SK-N-DZ (cell line): ENCODE measurements at regions not wholly inside any gene's neighbourhood (a gene's known extent, or its start where the extent isn't known, plus 50 kb on each side); places are given as distances from the start of the nearest gene placed in this dataset.
"Not testable (repeated sequence)": the region's sequence is repeated elsewhere in the genome, so short reads cannot be mapped to it uniquely, and the experiment has no call there.

ENCODE experiments used
- DNase-seq: peaks from one replicate; pipeline ENCODE4 v3.0.0-alpha.2; 2015; ENCODE audit warnings: low spot score

GRCh38 chr17:70702683-70703255, 533.4 kb downstream of the KCNJ2 start:
- no peak for DNase-seq

- DNase-seq, result no peak
Measured at GRCh38 chr17:70709596-70709995, 540.3 kb downstream of the KCNJ2 start.

- DNase-seq, result no peak
Measured at GRCh38 chr17:70713694-70714093, 544.4 kb downstream of the KCNJ2 start.

GRCh38 chr17:70716551-70716950, 547.2 kb downstream of the KCNJ2 start:
- no peak for DNase-seq

DNA sequence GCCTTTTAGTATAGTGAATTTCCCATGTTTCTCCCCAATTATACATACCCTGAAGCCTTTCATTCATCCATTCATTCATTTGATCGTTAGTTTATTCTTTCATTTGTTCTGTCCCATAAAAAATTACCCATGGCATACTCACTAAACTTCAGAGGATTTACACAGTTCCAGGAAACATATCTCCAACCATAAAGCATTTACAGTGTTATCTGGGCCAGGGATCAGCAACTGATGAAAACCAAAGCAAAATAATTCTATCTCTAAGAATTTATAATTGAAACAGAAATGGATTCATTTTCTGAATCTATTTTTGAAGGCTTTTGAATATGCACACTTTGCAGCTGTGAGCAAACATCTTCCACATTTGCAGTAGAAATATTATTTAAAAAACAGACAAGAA, 547.7 kb downstream of the KCNJ2 start:
- no peak for DNase-seq

DNA sequence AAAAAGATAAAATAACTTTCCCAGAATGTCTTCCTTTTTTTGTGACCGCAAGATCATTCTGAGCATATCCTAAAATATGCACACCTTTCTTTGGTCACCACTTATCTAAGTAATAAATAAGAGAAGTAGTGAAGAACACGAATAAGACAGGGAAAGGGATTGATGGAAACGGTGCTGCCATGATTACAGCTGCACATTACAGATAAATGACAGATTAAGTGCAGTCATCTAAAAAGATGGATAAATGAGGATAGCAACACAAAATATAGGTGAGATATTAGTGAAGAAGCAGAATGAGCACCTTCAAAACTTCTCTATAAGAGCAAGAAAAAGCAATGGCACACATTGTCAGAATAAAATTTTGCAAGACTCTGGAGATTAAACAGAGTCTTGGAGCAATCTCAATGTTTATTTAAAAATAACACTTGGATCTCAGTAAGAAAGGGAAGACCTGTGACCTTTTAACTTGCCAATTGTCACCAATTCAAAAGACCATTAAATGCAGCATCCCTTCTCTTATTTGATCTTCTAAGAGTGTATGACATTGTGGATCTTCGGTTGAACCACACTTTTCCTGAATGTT, 567.1 kb downstream of the KCNJ2 start:
- DNase-seq, result no peak

- no peak for DNase-seq
Measured at GRCh38 chr17:70739065-70739464, 569.7 kb downstream of the KCNJ2 start.

- not testable (repeated sequence) for DNase-seq
Measured at GRCh38 chr17:70746574-70746973, 577.2 kb downstream of the KCNJ2 start.

- DNase-seq, result no peak
Measured at GRCh38 chr17:70750983-70751382, 581.7 kb downstream of the KCNJ2 start.

GRCh38 chr17:70752461-70752860, 583.1 kb downstream of the KCNJ2 start:
- not testable (repeated sequence) for DNase-seq

DNA sequence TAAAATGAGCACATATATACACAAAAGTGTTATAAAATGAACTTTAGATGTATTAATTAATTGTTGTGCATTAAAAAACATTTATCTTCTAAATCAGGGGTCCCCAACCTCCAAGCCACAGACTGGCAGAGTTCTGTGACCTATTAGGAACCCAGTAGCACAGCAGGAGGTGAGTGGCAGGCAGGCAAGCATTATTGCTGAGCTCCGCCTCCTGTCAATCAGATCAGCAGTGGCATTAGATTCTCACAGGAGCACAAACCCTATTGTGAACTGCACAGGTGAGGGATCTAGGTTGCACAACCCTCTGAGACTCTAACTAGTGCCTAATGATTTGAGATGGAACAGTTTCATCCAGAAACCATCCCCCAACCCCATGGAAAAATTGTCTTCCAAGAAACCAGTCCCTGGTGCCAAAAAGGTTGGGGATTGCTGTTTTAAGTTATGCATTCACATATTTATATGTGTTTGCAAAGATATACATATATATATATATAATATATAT, 583.7 kb downstream of the KCNJ2 start:
- no peak for DNase-seq

DNA sequence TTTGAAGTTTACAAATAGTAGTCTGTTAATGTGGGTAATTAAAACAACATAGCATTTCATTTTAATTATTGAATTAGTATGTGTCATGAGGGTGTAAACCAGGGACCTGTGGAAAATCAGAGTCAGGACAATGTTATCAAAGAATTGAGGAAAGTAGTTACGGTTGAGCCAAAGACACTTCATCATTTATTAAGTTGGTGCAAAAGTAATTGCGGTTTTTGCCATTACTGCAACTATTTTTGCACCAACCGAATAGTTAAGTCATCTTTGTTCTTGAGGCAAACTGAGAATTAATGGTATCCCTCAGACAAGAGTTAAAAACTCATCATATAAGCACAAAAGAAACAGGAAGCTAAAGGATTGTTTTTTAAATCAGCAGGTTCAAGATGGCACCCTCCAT, 593.7 kb downstream of the KCNJ2 start:
- DNase-seq, result no peak

DNA sequence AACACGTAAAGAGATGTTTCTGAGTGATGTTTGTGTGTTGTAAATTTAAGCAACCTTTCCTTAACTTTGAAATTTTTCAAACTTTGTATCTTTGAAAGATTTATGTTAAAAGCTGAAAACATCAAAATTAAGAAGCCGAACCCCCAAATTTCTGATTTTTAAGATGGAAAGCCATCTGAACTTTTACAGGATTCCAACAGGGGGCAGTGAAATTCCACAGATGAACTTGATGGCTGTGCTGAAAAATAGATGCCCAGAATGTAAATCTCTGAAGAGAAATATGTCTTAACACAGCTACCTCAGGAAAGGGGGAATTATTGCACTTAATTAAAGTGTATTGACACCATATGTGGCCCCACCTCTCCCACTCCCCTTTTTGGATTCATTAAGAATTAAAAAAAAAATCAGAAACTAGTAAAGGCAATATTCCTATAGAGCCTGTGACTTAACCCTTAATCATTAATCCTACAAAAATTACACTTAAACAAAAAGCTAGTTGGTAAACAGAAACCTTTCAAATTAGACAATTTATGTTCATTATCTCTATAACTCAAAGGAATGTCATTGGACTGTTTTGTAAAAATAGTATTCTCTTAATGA, 597.9 kb downstream of the KCNJ2 start:
- DNase-seq, result peak; percentile 38

DNA sequence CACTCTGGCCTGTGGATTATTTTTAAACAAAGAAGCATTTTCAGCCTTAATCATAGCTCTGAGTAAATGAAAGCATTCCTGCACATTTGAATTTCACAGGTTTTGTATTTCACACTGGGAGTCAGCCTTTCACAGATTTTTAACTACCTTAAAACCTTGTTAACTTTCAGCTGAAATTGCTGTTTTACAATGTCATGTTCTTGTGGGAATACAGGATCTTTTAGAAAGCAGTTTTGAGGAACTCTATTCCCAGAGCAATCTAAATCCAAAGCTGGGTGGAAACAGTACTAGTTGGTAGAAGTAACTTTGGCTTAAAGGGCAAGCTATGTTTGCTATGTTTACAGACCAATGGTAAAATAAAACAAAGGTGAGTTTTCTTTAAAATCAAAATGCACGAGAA, 600.6 kb downstream of the KCNJ2 start:
- DNase-seq, result no peak

DNA sequence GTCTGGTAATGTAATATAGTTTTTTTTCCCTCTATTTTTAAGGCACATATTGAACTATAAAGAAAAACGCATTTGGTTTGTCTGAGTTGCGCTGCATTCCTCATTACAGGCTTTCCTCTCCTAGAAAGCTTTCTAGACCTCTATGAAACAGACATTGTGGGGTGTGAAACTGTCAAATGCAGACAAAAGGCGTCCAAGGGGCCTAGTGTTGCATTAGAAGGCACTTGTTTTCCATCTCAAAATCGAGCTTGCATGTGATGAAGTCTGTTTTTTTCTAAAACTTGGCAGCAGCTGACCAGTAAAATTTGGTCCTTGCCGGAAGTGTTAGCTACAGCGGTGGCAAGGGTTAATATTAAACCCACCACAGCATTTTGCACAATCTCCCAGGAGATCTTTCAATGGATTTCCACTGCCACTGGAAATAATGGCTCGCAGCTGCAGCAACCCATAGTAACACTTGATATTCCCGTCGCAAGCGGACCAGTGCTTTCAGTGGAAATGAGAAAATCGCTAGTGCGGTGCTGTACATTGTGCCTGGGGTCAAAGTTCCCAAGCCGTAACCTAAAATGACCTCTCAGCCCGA, 602.6 kb downstream of the KCNJ2 start:
- DNase-seq, result no peak

- DNase-seq, result no peak
Measured at GRCh38 chr17:70772761-70773160, 603.4 kb downstream of the KCNJ2 start.

DNA sequence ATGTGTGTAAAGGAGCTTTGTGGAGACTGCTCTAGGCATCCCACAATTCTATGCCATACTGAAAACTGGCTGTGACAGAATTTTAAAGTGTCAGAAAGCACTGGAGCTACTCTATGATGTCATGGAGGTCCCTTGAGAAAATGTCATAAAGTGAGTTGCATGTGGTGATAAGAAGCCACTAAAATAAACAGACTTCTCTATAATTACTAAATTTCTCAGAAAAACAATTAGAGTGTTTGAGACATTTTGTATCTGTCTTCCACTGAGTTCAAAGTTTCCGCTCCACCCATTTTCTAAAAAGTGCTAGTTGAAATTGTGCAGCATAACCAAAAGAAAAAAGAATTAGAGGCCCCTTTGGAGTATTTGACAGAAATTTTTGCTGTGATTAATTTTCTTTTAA, 603.9 kb downstream of the KCNJ2 start:
- DNase-seq, result no peak

GRCh38 chr17:70774339-70775117, 605.2 kb downstream of the KCNJ2 start:
- DNase-seq, result no peak

GRCh38 chr17:70775679-70776078, 606.3 kb downstream of the KCNJ2 start:
- DNase-seq, result peak; percentile 18

GRCh38 chr17:70776441-70776840, 607.1 kb downstream of the KCNJ2 start:
- no peak for DNase-seq

DNA sequence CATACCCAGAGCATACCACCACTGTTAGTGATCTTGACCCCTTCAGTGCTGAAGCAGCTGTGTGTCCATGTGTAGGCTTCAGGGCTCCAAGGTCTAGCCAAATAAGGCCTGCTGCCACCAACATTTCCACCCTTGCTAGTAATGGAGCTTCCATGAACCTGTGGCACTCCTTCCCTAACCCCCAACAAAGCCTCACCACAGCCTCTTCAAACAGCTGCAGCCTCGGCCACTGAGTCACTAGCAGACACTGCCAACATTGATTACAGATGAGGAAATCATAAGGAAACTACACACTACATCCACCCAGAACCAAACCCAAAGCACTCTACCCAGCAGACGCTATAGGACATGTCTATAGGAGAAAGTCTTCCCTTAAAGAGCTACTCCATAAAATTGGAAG, 610.7 kb downstream of the KCNJ2 start:
- DNase-seq, result no peak

DNA sequence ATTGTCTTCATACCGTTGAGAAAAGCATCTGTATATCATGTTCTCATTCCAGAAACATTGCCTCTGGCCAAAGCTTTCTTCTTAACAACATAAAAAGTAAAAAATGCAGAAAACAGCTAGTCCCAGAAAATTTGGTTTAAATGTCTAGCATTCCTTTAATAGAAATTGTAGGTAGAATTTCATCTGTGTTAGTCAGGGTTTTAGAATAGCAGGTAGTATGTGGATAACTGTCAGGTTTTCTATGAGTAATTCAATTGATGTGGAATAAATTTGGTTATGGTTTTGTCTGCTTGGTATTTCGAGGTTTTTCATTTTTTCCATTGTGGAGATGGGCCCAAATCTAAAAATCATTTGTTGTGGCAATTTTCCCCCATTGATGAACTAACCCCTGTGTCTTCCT, 616.7 kb downstream of the KCNJ2 start:
- DNase-seq, result no peak
